Hepatocyte (in vitro differentiated cells): ENCODE measurements at regions not wholly inside any gene's neighbourhood (a gene's known extent, or its start where the extent isn't known, plus 50 kb on each side); places are given as distances from the start of the nearest gene placed in this dataset.

ENCODE experiments used
- DNase-seq: peaks from one replicate; pipeline ENCODE4 v3.0.0-alpha.2; 2016; ENCODE audit warnings: low spot score
- H2AFZ ChIP-seq: fragments of 200-600 bp; sonication (generic); 2 replicates; pipeline ENCODE4 v1.6.0; 2016; ENCODE audit warnings: antibody characterized with exemption, mild to moderate bottlenecking
- H3K27ac ChIP-seq: fragments of 200-600 bp; sonication (generic); 2 replicates; pipeline ENCODE4 v1.5.1; 2016; ENCODE audit warnings: mild to moderate bottlenecking
- H3K27me3 ChIP-seq: fragments of 200-600 bp; sonication (generic); 2 replicates; pipeline ENCODE4 v1.6.1; 2016
- H3K36me3 ChIP-seq: fragments of 200-600 bp; sonication (generic); replicated peaks from 2 replicates; pipeline ENCODE4 v1.5.1; 2016; ENCODE audit warnings: low read depth; ENCODE audit not compliant: insufficient read depth
- H3K4me1 ChIP-seq: fragments of 200-600 bp; sonication (generic); 2 replicates; pipeline ENCODE4 v1.5.1; 2016; ENCODE audit warnings: mild to moderate bottlenecking, moderate library complexity; ENCODE audit not compliant: insufficient read depth
- H3K4me2 ChIP-seq: fragments of 200-600 bp; sonication (generic); 2 replicates; pipeline ENCODE4 v1.6.0; 2016
- H3K4me3 ChIP-seq: fragments of 200-600 bp; sonication (generic); 2 replicates; pipeline ENCODE4 v1.5.1; 2016; ENCODE audit warnings: mild to moderate bottlenecking
- H3K79me2 ChIP-seq: fragments of 200-600 bp; sonication (generic); 2 replicates; pipeline ENCODE4 v1.6.0; 2017; ENCODE audit warnings: mild to moderate bottlenecking
- H3K9me2 ChIP-seq: fragments of 200-600 bp; sonication (generic); replicated peaks from 2 replicates; pipeline ENCODE4 v1.6.0; 2017; ENCODE audit warnings: mild to moderate bottlenecking; ENCODE audit not compliant: insufficient read depth
- H3K9me3 ChIP-seq: fragments of 200-600 bp; sonication (generic); 2 replicates; pipeline ENCODE4 v1.5.1; 2016; ENCODE audit warnings: low read depth, mild to moderate bottlenecking
- H4K20me1 ChIP-seq: fragments of 200-600 bp; sonication (generic); 2 replicates; pipeline ENCODE4 v1.6.0; 2016; ENCODE audit warnings: mild to moderate bottlenecking; ENCODE audit not compliant: insufficient read depth, poor library complexity, severe bottlenecking
- CTCF ChIP-seq: fragments of 200-600 bp; sonication (generic); IDR thresholded peaks from 2 replicates; pipeline ENCODE4 v1.5.1; 2016; ENCODE audit warnings: antibody characterized with exemption, mild to moderate bottlenecking; ENCODE audit not compliant: poor library complexity
- EZH2 ChIP-seq: fragments of 200-600 bp; sonication (generic); IDR thresholded peaks from 2 replicates; pipeline ENCODE4 v1.6.1; 2016; ENCODE audit warnings: antibody characterized with exemption, mild to moderate bottlenecking, borderline replicate concordance
- EZH2phosphoT487 ChIP-seq: fragments of 200-600 bp; sonication (generic); IDR thresholded peaks from one replicate; pipeline ENCODE4 v1.6.1; 2018; ENCODE audit warnings: antibody characterized with exemption, mild to moderate bottlenecking, low read depth, moderate library complexity; ENCODE audit not compliant: unreplicated experiment, severe bottlenecking
- WGBS: methylation state at CpG from one replicate; pipeline ENCODE4 v1.1.6; 2016; ENCODE audit warnings: low lambda C conversion rate; ENCODE audit errors: missing lambda C conversion rate; 5-methylcytosine and 5-hydroxymethylcytosine counted together

- H3K27ac ChIP-seq, result peak overlapping the region; percentile 85
Observed at GRCh38 chr2:168326572-168326971, 79.2 kb upstream of the STK39 start.

GRCh38 chr2:168327328-168327727 lies 79.9 kb upstream of the STK39 start:
- H3K36me3 ChIP-seq, result no peaks in the 10 kb centered on the region
- no peak overlapping the region for H2AFZ ChIP-seq
- H3K4me1 ChIP-seq, result peaks cover 5% of the 10 kb centered on the region
- H3K79me2 ChIP-seq, result no peaks in the 10 kb centered on the region
- no peak overlapping the region for H3K4me3 ChIP-seq
- no peaks in the 10 kb centered on the region for H3K9me2 ChIP-seq
- H3K4me2 ChIP-seq, result no peak overlapping the region
- H4K20me1 ChIP-seq, result no peaks in the 10 kb centered on the region
- H3K27ac ChIP-seq, result peak overlapping the region; percentile 85
- H3K27me3 ChIP-seq, result no peaks in the 10 kb centered on the region
- DNase-seq, result no peak
- TF ChIP-seq EZH2phosphoT487 (no peak), EZH2 (no peak), CTCF (no peak)
- no peaks in the 10 kb centered on the region for H3K9me3 ChIP-seq
- WGBS, result 91% methylated on average over 3 of the region's 3 CpGs

More at GRCh38 chr2:168326572-168326971, 79.2 kb upstream of the STK39 start:
- H3K36me3 ChIP-seq, result no peaks in the 10 kb centered on the region
- peak overlapping the region; percentile 54 for H3K4me2 ChIP-seq
- no peaks in the 10 kb centered on the region for H4K20me1 ChIP-seq
- 60% methylated on average over 2 of the region's 2 CpGs for WGBS
- no peak for TF ChIP-seq CTCF
- TF ChIP-seq EZH2phosphoT487, result no peak
- TF ChIP-seq EZH2, result no peak
- no peaks in the 10 kb centered on the region for H3K27me3 ChIP-seq
- H3K9me3 ChIP-seq, result no peaks in the 10 kb centered on the region
- no peaks in the 10 kb centered on the region for H3K79me2 ChIP-seq
- H3K4me3 ChIP-seq, result no peak overlapping the region
- no peaks in the 10 kb centered on the region for H3K9me2 ChIP-seq
- H3K4me1 ChIP-seq, result peaks cover 5% of the 10 kb centered on the region
- H2AFZ ChIP-seq, result peak overlapping the region; percentile 13
- DNase-seq, result peak; percentile 24

- H4K20me1 ChIP-seq, result no peaks in the 10 kb centered on the region
- no peak overlapping the region for H3K27ac ChIP-seq
- H3K4me2 ChIP-seq, result no peak overlapping the region
- no peak overlapping the region for H3K4me3 ChIP-seq
- no peaks in the 10 kb centered on the region for H3K9me2 ChIP-seq
- no peaks in the 10 kb centered on the region for H3K9me3 ChIP-seq
- no peak for TF ChIP-seq EZH2
- TF ChIP-seq EZH2phosphoT487, result no peak
- TF ChIP-seq CTCF, result no peak
- no peaks in the 10 kb centered on the region for H3K27me3 ChIP-seq
- H3K79me2 ChIP-seq, result no peaks in the 10 kb centered on the region
- DNase-seq, result no peak
- H3K4me1 ChIP-seq, result peaks cover 5% of the 10 kb centered on the region
- WGBS, result 85% methylated on average over 2 of the region's 2 CpGs
- H3K36me3 ChIP-seq, result no peaks in the 10 kb centered on the region
- H2AFZ ChIP-seq, result no peak overlapping the region
Observed at GRCh38 chr2:168328421-168328820, 81.0 kb upstream of the STK39 start.
